Breast epithelium (tissue), 3 donors: ENCODE measurements at regions not wholly inside any gene's neighbourhood (a gene's known extent, or its start where the extent isn't known, plus 50 kb on each side); places are given as distances from the start of the nearest gene placed in this dataset.

Source experiments
- POLR2AphosphoS5 ChIP-seq, 3 donors: sonication (generic); formaldehyde crosslinking; IDR thresholded peaks; one replicate each; pipeline ENCODE4 v1.6.1; 2017; ENCODE audit warnings: antibody characterized with exemption in 3 of 3
- TF ChIP-seq, protein P1 (sequence below), 3 donors: fragments of 450-650 bp; IDR thresholded peaks; one replicate each; pipeline ENCODE4 v1.5.1; 2016 to 2017; ENCODE audit warnings: antibody characterized with exemption in 3 of 3, mild to moderate bottlenecking in 3 of 3, moderate library complexity in 3 of 3

DNA sequence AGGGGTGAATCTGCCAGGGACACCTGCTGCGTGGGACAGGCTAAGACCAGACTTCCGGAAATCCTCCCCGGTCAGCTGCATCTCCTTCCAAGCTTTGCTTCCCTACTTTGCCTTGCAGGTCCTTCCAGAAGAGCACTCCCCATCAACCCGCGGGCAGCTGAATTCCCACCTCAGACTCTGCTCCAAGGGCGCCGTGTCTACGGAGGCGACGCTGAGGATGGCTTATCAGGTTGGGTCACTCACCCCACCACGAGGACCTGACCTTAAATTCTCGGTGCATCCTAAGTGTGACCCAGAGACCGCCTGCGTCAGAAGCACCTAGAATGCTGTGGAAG, 78.9 kb upstream of the KMT2C start:
- TF ChIP-seq POLR2AphosphoS5 (IDR thresholded peaks at IDR 0.05) = no peak
- TF ChIP-seq, protein P1, sequence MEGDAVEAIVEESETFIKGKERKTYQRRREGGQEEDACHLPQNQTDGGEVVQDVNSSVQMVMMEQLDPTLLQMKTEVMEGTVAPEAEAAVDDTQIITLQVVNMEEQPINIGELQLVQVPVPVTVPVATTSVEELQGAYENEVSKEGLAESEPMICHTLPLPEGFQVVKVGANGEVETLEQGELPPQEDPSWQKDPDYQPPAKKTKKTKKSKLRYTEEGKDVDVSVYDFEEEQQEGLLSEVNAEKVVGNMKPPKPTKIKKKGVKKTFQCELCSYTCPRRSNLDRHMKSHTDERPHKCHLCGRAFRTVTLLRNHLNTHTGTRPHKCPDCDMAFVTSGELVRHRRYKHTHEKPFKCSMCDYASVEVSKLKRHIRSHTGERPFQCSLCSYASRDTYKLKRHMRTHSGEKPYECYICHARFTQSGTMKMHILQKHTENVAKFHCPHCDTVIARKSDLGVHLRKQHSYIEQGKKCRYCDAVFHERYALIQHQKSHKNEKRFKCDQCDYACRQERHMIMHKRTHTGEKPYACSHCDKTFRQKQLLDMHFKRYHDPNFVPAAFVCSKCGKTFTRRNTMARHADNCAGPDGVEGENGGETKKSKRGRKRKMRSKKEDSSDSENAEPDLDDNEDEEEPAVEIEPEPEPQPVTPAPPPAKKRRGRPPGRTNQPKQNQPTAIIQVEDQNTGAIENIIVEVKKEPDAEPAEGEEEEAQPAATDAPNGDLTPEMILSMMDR (IDR thresholded peaks at IDR 0.05) = no peak
